IPS-NIHi7 (cell line): ENCODE measurements at regions not wholly inside any gene's neighbourhood (a gene's known extent, or its start where the extent isn't known, plus 50 kb on each side); places are given as distances from the start of the nearest gene placed in this dataset.

ENCODE experiments used
- DNase-seq: peaks from one replicate; pipeline ENCODE4 v3.0.0; 2012; ENCODE audit warnings: mixed read lengths; ENCODE audit errors: extremely low spot score

GRCh38 chr13:34040863-34041262, 222.9 kb downstream of the RFC3 start:
- DNase-seq, result no peak

GRCh38 chr13:34044041-34044440, 226.1 kb downstream of the RFC3 start:
- no peak for DNase-seq

- DNase-seq, result no peak
Observed at GRCh38 chr13:34044660-34045080, 226.7 kb downstream of the RFC3 start.

- DNase-seq, result no peak
Observed at GRCh38 chr13:34046457-34046856, 228.5 kb downstream of the RFC3 start.

GRCh38 chr13:34048652-34049051, 230.7 kb downstream of the RFC3 start:
- no peak for DNase-seq

GRCh38 chr13:34056733-34057258, 238.8 kb downstream of the RFC3 start:
- DNase-seq, result no peak

- no peak for DNase-seq
Observed at GRCh38 chr13:34064456-34065205, 246.7 kb downstream of the RFC3 start.

- no peak for DNase-seq
Observed at GRCh38 chr13:34065928-34066327, 248.0 kb downstream of the RFC3 start.

- no peak for DNase-seq
Observed at GRCh38 chr13:34066344-34066743, 248.4 kb downstream of the RFC3 start.

- DNase-seq, result no peak
Observed at GRCh38 chr13:34070006-34070405, 252.1 kb downstream of the RFC3 start.

GRCh38 chr13:34070544-34071303, 252.8 kb downstream of the RFC3 start:
- no peak for DNase-seq

GRCh38 chr13:34076319-34076718, 258.4 kb downstream of the RFC3 start:
- no peak for DNase-seq

GRCh38 chr13:34076943-34077703, 259.2 kb downstream of the RFC3 start:
- peak; percentile 31 for DNase-seq

- no peak for DNase-seq
Observed at GRCh38 chr13:34078334-34078999, 260.5 kb downstream of the RFC3 start.

- no peak for DNase-seq
Observed at GRCh38 chr13:34085204-34085603, 267.3 kb downstream of the RFC3 start.

- DNase-seq, result no peak
Observed at GRCh38 chr13:34086281-34086680, 268.3 kb downstream of the RFC3 start.

- DNase-seq, result no peak
Observed at GRCh38 chr13:34087791-34088190, 269.8 kb downstream of the RFC3 start.

GRCh38 chr13:34103854-34104253, 285.9 kb downstream of the RFC3 start:
- no peak for DNase-seq

GRCh38 chr13:34104853-34105252, 286.9 kb downstream of the RFC3 start:
- DNase-seq, result no peak

GRCh38 chr13:34107806-34108205, 289.9 kb downstream of the RFC3 start:
- DNase-seq, result no peak

- no peak for DNase-seq
Observed at GRCh38 chr13:34108410-34108809, 290.5 kb downstream of the RFC3 start.

GRCh38 chr13:34114581-34114980, 296.6 kb downstream of the RFC3 start:
- DNase-seq, result no peak
